Globus pallidus (tissue), 1 donor: ENCODE measurements at regions not wholly inside any gene's neighbourhood (a gene's known extent, or its start where the extent isn't known, plus 50 kb on each side); places are given as distances from the start of the nearest gene placed in this dataset.
"Not testable (repeated sequence)": the region's sequence is repeated elsewhere in the genome, so short reads cannot be mapped to it uniquely, and the experiment has no call there.

Source experiments
- DNase-seq: peaks from one replicate; pipeline ENCODE4 v3.0.0-alpha.2; 2015; ENCODE audit warnings: low spot score

GRCh38 chrX:3914059-3914458 lies 200.6 kb upstream of the PRKX start:
- DNase-seq, result not testable (repeated sequence)

DNA sequence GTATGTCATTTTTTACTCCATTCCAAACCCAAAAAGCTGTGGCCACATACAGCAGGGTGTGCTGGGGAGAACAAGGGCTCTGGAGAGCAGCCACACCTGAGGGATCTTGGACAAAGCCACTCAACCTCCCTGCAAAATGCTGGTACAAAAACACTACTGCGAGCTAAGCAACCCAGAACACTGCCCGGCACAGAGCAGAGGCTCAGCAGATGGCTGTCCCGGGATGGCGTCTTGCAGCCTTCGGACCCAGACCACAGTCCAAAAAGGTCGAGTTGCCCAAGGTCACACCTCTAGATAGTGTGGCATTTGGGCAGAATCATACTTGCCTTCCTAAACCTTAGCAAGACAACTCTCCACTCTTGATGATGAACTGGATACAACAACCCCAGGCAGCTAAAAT lies 197.6 kb upstream of the PRKX start:
- DNase-seq, result not testable (repeated sequence)

DNA sequence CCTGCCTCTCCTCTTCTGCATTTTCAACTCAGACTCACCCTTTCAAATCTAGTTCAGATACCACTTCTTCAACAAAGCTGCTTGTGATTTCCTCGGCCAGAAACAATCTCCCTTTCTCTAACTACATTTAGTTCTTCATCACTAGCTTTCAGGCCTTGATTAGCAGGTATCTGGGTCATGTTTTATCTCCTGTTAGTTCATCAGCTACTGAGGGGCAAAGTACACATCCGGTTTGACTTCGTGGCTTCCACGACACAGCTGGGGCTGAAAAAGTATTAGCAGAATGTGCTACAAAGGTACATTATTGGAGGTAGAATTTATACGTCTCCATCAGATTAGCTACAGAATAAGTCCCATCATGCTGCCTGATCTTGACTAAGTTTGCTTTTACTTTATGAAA lies 197.2 kb upstream of the PRKX start:
- not testable (repeated sequence) for DNase-seq

DNA sequence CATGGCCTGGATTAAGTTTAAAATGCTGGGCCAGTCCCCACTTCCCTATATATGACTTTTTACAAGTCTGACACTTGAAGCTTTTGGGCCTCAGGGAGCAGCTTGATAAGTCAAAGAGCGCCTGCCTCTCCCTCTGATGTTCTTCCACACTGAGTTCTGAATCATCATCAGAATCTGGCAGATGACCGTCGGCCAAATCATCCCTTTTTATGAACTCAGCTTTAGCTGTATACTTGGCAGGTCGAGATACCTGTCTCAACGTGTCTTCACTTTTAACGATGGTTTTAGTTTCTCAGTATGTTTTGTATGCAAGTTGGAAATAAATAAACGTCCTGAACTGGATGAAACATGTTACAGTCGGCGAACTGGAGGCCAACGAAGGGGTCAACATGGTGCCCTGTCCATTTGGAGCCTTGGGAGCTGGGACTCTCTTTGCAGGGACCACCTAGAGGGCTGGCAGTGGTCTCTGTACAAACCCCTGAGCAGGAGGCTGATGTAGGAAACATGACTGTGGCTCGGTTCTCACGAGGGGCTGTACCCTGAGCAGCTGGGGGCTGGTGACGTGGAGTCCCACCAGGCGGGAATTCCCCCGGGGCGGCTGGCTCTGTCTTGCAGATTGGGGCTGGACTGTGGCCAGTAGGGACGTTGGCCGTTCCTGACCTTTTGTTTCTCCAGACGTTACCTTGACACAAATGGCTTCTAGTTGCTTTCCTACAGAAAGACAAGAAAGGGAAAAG lies 192.2 kb upstream of the PRKX start:
- DNase-seq, result not testable (repeated sequence)

GRCh38 chrX:3902222-3902621 lies 188.8 kb upstream of the PRKX start:
- not testable (repeated sequence) for DNase-seq

- DNase-seq, result not testable (repeated sequence)
Measured at GRCh38 chrX:3896755-3897154, 183.3 kb upstream of the PRKX start.

DNA sequence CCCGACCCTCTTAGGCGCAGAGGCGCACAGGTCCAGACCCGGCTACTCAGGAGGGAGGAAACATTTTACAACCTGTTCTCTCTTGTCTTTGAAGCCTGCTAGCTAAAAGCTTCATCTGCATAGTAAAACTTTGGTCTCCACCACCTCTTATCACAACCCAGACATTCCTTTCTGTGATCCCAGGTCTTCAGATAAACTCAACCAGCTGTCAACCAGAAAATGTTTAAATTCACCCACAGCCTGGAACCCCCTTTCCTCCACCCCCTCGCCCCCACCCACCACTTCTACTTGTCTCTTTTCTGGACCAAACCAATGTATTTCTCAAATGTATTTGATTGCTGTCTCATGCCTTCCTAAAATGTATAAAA lies 169.1 kb upstream of the PRKX start:
- not testable (repeated sequence) for DNase-seq

DNA sequence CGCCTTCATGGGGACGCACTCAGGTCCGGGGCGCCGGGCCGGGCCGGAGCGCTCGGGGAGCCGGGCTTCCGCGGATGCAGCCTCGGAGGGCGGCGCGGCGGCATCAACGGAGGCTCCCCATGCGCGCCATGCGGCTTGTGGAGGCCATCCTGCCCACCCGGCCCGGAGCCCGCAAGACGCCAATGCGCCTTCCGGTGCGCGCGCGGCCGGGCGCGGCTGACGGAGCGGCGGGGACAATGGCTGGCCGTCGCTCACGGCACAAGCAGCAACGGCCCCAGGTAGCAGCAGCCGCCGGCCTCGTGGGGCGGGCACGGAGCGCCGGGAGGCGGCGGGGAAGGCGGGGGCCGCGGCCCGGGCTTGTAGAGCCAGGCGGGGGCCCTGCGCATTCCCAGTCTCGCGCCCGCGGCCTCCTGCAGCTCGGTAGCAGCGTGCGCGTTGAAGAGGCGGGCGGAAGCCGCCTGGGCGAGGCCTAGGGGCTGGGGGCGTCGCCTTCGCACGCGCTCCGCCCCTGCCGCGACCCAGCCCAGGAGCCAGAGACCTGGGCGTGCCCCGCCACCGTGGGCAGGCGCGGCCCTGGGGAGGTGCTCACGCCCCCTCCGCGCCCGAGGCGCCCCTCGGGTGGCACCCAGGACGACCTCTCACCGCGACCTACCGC lies 168.6 kb upstream of the PRKX start:
- not testable (repeated sequence) for DNase-seq

DNA sequence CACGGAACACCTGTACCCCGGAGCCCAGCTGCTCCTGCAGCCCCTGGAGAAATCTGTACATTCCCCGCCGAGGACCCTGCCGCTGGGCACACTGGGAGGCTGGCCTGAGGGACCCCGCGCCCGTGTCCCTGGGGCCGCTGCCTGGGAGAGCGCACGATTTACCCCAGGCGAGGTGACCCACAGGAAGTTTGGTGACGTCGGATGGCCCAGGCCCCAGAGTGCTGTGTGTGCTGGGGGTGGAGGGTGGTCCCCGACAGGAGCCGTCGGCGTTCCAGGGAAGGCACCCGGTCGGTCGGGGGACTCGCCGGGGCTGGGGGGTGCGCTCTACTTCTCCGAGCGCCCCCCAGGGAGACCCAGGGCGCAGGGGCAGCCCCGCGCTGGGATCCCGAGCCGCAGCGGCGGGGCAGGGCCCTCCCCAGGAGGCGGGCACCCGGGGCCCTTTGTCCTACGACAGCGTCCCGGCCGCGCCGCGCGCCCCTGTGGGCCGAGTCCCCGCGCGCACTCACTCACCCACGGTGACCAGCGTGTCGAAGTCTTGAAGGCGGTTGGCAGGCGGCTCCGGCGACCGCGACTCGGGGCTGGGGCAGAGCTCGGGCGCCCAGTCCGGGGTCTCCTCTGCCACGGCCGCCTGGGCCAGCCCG lies 167.9 kb upstream of the PRKX start:
- not testable (repeated sequence) for DNase-seq

- not testable (repeated sequence) for DNase-seq
Measured at GRCh38 chrX:3876393-3876792, 162.9 kb upstream of the PRKX start.

GRCh38 chrX:3875638-3876037 lies 162.2 kb upstream of the PRKX start:
- DNase-seq, result not testable (repeated sequence)

DNA sequence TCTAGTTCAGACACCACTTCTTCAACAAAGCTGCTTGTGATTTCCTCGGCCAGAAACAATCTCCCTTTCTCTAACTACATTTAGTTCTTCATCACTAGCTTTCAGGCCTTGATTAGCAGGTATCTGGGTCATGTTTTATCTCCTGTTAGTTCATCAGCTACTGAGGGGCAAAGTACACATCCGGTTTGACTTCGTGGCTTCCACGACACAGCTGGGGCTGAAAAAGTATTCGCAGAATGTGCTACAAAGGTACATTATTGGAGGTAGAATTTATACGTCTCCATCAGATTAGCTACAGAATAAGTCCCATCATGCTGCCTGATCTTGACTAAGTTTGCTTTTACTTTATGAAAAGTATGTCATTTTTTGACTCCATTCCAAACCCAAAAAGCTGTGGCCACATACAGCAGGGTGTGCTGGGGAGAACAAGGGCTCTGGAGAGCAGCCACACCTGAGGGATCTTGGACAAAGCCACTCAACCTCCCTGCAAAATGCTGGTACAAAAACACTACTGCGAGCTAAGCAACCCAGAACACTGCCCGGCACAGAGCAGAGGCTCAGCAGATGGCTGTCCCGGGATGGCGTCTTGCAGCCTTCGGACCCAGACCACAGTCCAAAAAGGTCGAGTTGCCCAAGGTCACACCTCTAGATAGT lies 158.9 kb upstream of the PRKX start:
- not testable (repeated sequence) for DNase-seq

DNA sequence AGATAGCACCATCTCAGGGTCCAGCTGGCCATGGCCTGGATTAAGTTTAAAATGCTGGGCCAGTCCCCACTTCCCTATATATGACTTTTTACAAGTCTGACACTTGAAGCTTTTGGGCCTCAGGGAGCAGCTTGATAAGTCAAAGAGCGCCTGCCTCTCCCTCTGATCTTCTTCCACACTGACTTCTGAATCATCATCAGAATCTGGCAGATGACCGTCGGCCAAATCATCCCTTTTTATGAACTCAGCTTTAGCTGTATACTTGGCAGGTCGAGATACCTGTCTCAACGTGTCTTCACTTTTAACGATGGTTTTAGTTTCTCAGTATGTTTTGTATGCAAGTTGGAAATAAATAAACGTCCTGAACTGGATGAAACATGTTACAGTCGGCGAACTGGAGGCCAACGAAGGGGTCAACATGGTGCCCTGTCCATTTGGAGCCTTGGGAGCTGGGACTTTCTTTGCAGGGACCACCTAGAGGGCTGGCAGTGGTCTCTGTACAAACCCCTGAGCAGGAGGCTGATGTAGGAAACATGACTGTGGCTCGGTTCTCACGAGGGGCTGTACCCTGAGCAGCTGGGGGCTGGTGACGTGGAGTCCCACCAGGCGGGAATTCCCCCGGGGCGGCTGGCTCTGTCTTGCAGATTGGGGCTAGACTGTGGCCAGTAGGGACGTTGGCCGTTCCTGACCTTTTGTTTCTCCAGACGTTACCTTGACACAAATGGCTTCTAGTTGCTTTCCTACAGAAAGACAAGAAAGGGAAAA lies 153.8 kb upstream of the PRKX start:
- not testable (repeated sequence) for DNase-seq

GRCh38 chrX:3858332-3858731 lies 144.9 kb upstream of the PRKX start:
- DNase-seq, result not testable (repeated sequence)

GRCh38 chrX:3843522-3844145 lies 130.2 kb upstream of the PRKX start:
- not testable (repeated sequence) for DNase-seq

GRCh38 chrX:3842822-3843521 lies 129.5 kb upstream of the PRKX start:
- DNase-seq, result not testable (repeated sequence)

DNA sequence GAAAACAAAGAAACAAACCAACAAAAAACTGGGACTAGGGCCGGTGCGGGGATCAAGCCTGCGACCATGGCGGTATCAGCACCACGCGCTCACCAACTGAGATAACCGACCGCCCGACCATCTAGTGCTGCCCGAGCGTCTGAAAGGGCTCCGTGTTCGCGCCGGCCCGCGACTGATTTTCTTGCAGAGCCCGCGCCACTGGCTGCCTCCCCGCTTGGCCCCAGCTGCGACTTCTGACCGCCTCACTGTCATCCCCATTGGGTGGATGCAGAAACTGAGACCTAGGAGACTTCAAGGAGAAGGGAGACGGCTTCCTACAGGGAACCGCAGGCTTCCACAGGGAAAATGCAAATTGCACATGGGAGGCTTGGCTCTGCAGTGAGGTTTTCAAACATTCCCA lies 125.3 kb upstream of the PRKX start:
- not testable (repeated sequence) for DNase-seq

DNA sequence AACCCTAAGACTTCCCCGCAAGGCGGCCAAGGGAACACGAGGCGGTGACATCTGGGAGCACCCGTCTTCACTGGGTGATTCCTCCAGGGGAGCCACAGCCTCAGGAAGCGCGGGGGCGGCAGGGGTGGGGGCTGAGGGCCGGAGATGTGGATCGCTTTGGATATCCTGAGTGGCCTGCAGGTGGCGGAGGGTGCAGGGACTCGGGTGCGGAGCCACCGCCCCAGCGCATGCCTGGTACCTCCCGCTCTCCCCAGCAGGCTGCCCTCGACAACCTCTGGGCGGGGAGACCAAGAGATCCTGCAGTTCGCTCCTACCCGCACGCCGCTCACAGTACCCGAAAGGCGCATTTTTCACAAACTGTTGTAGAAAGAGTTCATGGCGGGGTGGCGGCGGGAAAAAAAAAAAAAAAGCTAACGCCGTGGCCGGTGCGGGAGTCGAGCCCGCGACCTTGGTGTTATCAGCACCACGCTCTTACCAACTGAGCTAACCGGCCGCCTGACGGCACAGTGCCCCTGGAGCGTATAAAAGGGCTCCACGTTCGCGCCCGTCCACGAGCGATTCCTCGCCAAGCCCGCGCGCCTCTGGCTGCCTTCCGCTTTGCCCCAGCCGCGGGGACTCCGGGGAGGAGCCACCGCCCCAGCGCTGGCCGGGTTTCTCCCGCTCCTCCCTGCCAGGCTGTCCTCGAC lies 124.7 kb upstream of the PRKX start:
- not testable (repeated sequence) for DNase-seq

- not testable (repeated sequence) for DNase-seq
Measured at GRCh38 chrX:3837211-3837610, 123.8 kb upstream of the PRKX start.
